ENCODE measurements at regions not wholly inside any gene's neighbourhood (a gene's known extent, or its start where the extent isn't known, plus 50 kb on each side); places are given as distances from the start of the nearest gene placed in this dataset.
A peak's percentile ranks its signal among the peaks of the same experiment; 100 is the strongest.

DNA sequence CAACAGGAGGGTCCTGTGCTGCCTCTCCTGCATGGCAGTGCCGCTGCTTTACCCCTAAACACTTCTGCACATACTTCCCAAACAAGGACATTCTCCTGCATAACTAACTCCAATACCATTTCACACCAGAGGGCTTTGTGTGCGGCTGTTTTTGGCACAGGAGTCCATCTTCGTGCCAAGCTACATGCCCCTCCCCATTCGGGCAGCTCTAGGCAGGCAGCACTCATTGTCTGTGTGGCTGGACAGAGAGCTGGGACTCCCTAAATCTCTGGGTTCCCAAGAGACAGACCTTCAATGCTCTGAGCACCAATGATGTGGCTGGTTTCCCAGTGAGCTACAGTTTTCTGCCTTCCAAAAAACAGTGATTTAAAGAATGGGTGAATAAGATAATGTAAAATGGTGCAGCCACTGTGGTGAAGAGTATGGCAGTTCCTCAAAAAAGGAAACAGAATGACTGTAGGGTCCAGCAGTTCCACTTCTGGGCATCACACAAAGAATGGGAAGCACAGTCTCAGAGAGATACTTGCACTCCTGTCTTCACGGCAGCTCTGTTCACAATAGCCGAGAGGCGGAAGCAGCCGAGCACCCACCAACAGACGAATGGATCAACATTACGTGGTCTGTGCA lies 80.3 kb upstream of the DUSP22 start:
- ChIA-PET POLR2A (interaction anchor here (0.8 to 1.6 kb wide), 3 partner anchors 10 to 23 kb away, joined by 3 to 6 read pairs (median 3); no protein-coding TSS in a partner anchor), SMC1A (ENCODE audit: uncharacterized antibody, unreplicated experiment) (interaction anchor here (1.0 to 24.5 kb wide), 3 partner anchors 10 to 20 kb away, joined by 3 to 748 read pairs (median 4); no protein-coding TSS in a partner anchor), RAD21 (ENCODE audit: unreplicated experiment) (interaction anchor here (0.6 kb wide), 1 partner anchor 19 kb away, joined by 3 read pairs; no protein-coding TSS in a partner anchor), CTCF (no interaction called here)
- H3K27me3 ChIP-seq (replicated peaks in 1 of 2; ENCODE audit: control insufficient read depth in 2 of 2, insufficient read depth in 2 of 2, low read length in 1 of 2), result no peaks in the 10 kb centered on the region
- H3K36me3 ChIP-seq (ENCODE audit: control insufficient read depth in 2 of 2, insufficient read depth in 2 of 2, low read length in 1 of 2), result no peaks in the 10 kb centered on the region
- FAIRE-seq (no peak), ATAC-seq (no peak), DNase-seq (ENCODE audit: low read depth, low spot score) (no peak)
- H2AFZ ChIP-seq (ENCODE audit: control insufficient read depth, low read depth, low read length), result no peak overlapping the region
- no peak overlapping the region for H3K4me3 ChIP-seq
- H3K27ac ChIP-seq (ENCODE audit: control insufficient read depth, insufficient read depth), result no peak overlapping the region
- WGBS (ENCODE audit: insufficient coverage, insufficient replicate concordance, low lambda C conversion rate, missing lambda C conversion rate), result 88% methylated on average over 10 of the region's 10 CpGs
- BruUV-seq (replicated peaks), result no TSS peak
- H3K9ac ChIP-seq (ENCODE audit: control insufficient read depth, insufficient read depth, low read length), result no peak overlapping the region
- H3K9me3 ChIP-seq (replicated peaks; ENCODE audit: control insufficient read depth, insufficient read depth, low read length), result peaks cover 6% of the 10 kb centered on the region; the same call in 2 of the 3 replicates
- no peaks in the 10 kb centered on the region for H4K20me1 ChIP-seq (ENCODE audit: control insufficient read depth, insufficient read depth)
- no peaks in the 10 kb centered on the region; the same call in 1 of the 2 replicates for H3K79me2 ChIP-seq (ENCODE audit: control insufficient read depth, insufficient read depth, low read length)
- intact Hi-C loops (cut with micrococcal nuclease; ENCODE audit: unreplicated experiment), result no loop called here
- TF ChIP-seq, protein P1, sequence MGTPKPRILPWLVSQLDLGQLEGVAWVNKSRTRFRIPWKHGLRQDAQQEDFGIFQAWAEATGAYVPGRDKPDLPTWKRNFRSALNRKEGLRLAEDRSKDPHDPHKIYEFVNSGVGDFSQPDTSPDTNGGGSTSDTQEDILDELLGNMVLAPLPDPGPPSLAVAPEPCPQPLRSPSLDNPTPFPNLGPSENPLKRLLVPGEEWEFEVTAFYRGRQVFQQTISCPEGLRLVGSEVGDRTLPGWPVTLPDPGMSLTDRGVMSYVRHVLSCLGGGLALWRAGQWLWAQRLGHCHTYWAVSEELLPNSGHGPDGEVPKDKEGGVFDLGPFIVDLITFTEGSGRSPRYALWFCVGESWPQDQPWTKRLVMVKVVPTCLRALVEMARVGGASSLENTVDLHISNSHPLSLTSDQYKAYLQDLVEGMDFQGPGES (IDR thresholded peaks at IDR 0.05), result no peak
- TF ChIP-seq SPI1 (IDR thresholded peaks at IDR 0.05; ENCODE audit: borderline replicate concordance, insufficient read depth, low read depth, low read length), result peak; percentile 57; the same call in 1 of the 2 replicates
- TF ChIP-seq, protein P2, sequence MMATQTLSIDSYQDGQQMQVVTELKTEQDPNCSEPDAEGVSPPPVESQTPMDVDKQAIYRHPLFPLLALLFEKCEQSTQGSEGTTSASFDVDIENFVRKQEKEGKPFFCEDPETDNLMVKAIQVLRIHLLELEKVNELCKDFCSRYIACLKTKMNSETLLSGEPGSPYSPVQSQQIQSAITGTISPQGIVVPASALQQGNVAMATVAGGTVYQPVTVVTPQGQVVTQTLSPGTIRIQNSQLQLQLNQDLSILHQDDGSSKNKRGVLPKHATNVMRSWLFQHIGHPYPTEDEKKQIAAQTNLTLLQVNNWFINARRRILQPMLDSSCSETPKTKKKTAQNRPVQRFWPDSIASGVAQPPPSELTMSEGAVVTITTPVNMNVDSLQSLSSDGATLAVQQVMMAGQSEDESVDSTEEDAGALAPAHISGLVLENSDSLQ (IDR thresholded peaks at IDR 0.05), result no peak
- peak; percentile 6; the same call in 1 of the 2 replicates for TF ChIP-seq RUNX3 (IDR thresholded peaks at IDR 0.05; ENCODE audit: low read length)
- no peak for TF ChIP-seq SIX5 (IDR thresholded peaks at IDR 0.05; ENCODE audit: low read depth, low read length, severe bottlenecking)
- TF ChIP-seq CBFB (IDR thresholded peaks at IDR 0.05; ENCODE audit: low read depth), result no peak
- no peak overlapping the region for H3K4me2 ChIP-seq (ENCODE audit: control insufficient read depth, insufficient read depth)
- in situ Hi-C loops (cut with MboI), result loop anchor here (10.0 kb wide), 1 partner anchor 183 kb away; the partner anchor contains the start of gene IRF4
- peaks cover 71% of the 10 kb centered on the region for H3K4me1 ChIP-seq (ENCODE audit: control insufficient read depth, insufficient read depth, low read length)
